ENCODE measurements at regions not wholly inside any gene's neighbourhood (a gene's known extent, or its start where the extent isn't known, plus 50 kb on each side); places are given as distances from the start of the nearest gene placed in this dataset.

DNA sequence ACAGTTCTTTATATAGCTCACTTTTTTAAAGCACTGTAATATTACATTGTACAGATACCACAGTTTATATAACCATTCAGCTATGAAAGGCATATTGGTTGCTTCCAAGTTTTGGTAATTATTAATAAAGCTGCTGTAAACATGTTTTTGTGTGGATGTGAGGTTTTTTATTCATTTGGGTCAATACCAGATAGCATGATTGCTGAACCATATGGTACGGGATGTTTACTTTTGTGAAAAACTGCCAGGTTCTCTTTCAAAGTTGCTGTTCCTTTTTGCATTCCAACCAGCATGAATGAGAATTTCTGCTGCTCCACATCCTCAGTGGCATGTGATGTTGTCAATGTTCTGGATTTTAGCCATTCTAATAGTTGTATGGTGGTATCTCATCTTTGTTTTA is 439.6 kb upstream of the NMUR2 start:
- no peak overlapping the region for H3K4me2 ChIP-seq (ENCODE audit: low read length)
- TF ChIP-seq, protein P1, sequence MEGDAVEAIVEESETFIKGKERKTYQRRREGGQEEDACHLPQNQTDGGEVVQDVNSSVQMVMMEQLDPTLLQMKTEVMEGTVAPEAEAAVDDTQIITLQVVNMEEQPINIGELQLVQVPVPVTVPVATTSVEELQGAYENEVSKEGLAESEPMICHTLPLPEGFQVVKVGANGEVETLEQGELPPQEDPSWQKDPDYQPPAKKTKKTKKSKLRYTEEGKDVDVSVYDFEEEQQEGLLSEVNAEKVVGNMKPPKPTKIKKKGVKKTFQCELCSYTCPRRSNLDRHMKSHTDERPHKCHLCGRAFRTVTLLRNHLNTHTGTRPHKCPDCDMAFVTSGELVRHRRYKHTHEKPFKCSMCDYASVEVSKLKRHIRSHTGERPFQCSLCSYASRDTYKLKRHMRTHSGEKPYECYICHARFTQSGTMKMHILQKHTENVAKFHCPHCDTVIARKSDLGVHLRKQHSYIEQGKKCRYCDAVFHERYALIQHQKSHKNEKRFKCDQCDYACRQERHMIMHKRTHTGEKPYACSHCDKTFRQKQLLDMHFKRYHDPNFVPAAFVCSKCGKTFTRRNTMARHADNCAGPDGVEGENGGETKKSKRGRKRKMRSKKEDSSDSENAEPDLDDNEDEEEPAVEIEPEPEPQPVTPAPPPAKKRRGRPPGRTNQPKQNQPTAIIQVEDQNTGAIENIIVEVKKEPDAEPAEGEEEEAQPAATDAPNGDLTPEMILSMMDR (conservative IDR thresholded peaks at IDR 0.05; ENCODE audit: low read depth, low read length), result no peak
- TF ChIP-seq EZH2 (IDR thresholded peaks at IDR 0.05; ENCODE audit: low read length, unreplicated experiment) (no peak), EZH2phosphoT487 (IDR thresholded peaks at IDR 0.05; ENCODE audit: borderline replicate concordance, low read length) (no peak)
- POLR2A ChIA-PET (ENCODE audit: unreplicated experiment), result no interaction called here
- CTCF ChIA-PET, result no interaction called here
- H3K4me3 ChIP-seq (ENCODE audit: low read length), result no peak overlapping the region
- no peaks in the 10 kb centered on the region for H3K36me3 ChIP-seq (ENCODE audit: low read depth, low read length)
- intact Hi-C loops (cut with micrococcal nuclease), result no loop called here
- H3K9me2 ChIP-seq (replicated peaks; ENCODE audit: low read length), result no peaks in the 10 kb centered on the region
- no peaks in the 10 kb centered on the region for H3F3A ChIP-seq (ENCODE audit: low read length, unreplicated experiment)
- no peaks in the 10 kb centered on the region for H4K20me1 ChIP-seq (ENCODE audit: low read length)
- DNase-seq, result no peak
- no peak for ATAC-seq
- H3K79me2 ChIP-seq (ENCODE audit: low read length), result no peaks in the 10 kb centered on the region
- H3K4me1 ChIP-seq (ENCODE audit: insufficient read depth, low read length), result no peaks in the 10 kb centered on the region
- no peaks in the 10 kb centered on the region; the same call in 1 of the 2 replicates for H3K9me3 ChIP-seq (ENCODE audit: low read length)
- H3K27me3 ChIP-seq (ENCODE audit: low read length), result no peaks in the 10 kb centered on the region
- no peak overlapping the region for H3K27ac ChIP-seq (ENCODE audit: low read length)
- H3K9ac ChIP-seq (ENCODE audit: low read length), result no peak overlapping the region
- no peak overlapping the region for H2AFZ ChIP-seq (ENCODE audit: low read length)
- no TSS peak for BruUV-seq (replicated peaks)

DNA sequence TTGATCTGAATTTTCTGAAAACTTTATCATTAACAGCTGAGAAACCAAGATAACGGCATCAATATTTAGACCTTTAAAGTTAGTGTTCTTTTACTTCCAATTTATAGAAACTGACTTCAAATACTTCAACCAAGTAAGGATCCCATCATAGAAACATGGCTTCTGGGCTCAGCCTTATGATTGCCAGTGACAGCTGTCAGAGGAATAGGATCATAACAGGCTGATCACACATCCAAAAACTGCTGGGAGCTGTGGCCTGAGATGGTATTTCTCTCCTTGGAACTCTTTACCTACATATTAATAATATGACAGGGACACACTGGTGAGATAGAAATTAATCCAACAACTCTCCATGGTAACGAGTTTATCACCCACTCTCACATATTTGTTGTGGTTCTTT is 448.3 kb upstream of the NMUR2 start:
- Histone ChIP-seq H3K9ac (ENCODE audit: low read length) (no peak overlapping the region), H3K4me2 (ENCODE audit: low read length) (no peak overlapping the region), H3K4me1 (ENCODE audit: insufficient read depth, low read length) (no peaks in the 10 kb centered on the region), H3K27me3 (ENCODE audit: low read length) (no peaks in the 10 kb centered on the region), H3K9me2 (replicated peaks; ENCODE audit: low read length) (no peaks in the 10 kb centered on the region), H3K27ac (ENCODE audit: low read length) (no peak overlapping the region), H3K4me3 (ENCODE audit: low read length) (no peak overlapping the region), H3K9me3 (ENCODE audit: low read length) (peaks cover 5% of the 10 kb centered on the region; the same call in 1 of the 2 replicates), H3K36me3 (ENCODE audit: low read depth, low read length) (no peaks in the 10 kb centered on the region), H4K20me1 (ENCODE audit: low read length) (no peaks in the 10 kb centered on the region), H3F3A (ENCODE audit: low read length, unreplicated experiment) (no peaks in the 10 kb centered on the region), H2AFZ (ENCODE audit: low read length) (no peak overlapping the region), H3K79me2 (ENCODE audit: low read length) (no peaks in the 10 kb centered on the region)
- DNase-seq (no peak), ATAC-seq (no peak)
- no TSS peak for BruUV-seq (replicated peaks)
- CTCF ChIA-PET, result no interaction called here
- intact Hi-C loops (cut with micrococcal nuclease), result no loop called here
- TF ChIP-seq, protein P1 (conservative IDR thresholded peaks at IDR 0.05; ENCODE audit: low read depth, low read length), result no peak
- TF ChIP-seq EZH2phosphoT487 (IDR thresholded peaks at IDR 0.05; ENCODE audit: borderline replicate concordance, low read length) (no peak), EZH2 (IDR thresholded peaks at IDR 0.05; ENCODE audit: low read length, unreplicated experiment) (no peak)
- POLR2A ChIA-PET (ENCODE audit: unreplicated experiment), result no interaction called here

DNA sequence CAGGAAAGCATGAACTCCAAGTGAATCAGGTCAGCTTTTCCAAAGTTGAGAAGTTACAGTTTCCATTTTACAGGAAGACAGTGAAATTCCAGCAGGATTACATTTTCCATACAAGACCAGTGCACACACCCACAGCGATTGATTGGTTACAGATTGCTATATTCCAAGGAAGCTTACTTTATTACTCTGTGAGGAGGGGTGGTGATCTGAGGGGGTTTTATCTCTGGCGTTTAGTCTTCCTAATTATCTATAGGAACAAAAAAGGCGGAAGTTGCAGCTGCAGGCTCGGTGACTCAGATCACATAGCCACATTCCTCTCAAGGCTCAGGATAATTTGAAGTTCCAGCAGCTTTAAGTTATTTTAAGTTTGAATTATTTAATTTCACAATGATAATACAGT is 450.4 kb upstream of the NMUR2 start:
- no peak overlapping the region for H3K4me2 ChIP-seq (ENCODE audit: low read length)
- ATAC-seq (no peak), DNase-seq (no peak)
- no peaks in the 10 kb centered on the region for H3K36me3 ChIP-seq (ENCODE audit: low read depth, low read length)
- H4K20me1 ChIP-seq (ENCODE audit: low read length), result no peaks in the 10 kb centered on the region
- H3K27me3 ChIP-seq (ENCODE audit: low read length), result no peaks in the 10 kb centered on the region
- H3F3A ChIP-seq (ENCODE audit: low read length, unreplicated experiment), result no peaks in the 10 kb centered on the region
- no peak overlapping the region for H3K4me3 ChIP-seq (ENCODE audit: low read length)
- TF ChIP-seq, protein P1 (conservative IDR thresholded peaks at IDR 0.05; ENCODE audit: low read depth, low read length), result no peak
- TF ChIP-seq EZH2phosphoT487 (IDR thresholded peaks at IDR 0.05; ENCODE audit: borderline replicate concordance, low read length), result no peak
- no peak for TF ChIP-seq EZH2 (IDR thresholded peaks at IDR 0.05; ENCODE audit: low read length, unreplicated experiment)
- peaks cover 10% of the 10 kb centered on the region; the same call in 1 of the 2 replicates for H3K9me3 ChIP-seq (ENCODE audit: low read length)
- POLR2A ChIA-PET (ENCODE audit: unreplicated experiment), result no interaction called here
- intact Hi-C loops (cut with micrococcal nuclease), result no loop called here
- H3K4me1 ChIP-seq (ENCODE audit: insufficient read depth, low read length), result no peaks in the 10 kb centered on the region
- H2AFZ ChIP-seq (ENCODE audit: low read length), result no peak overlapping the region
- H3K9ac ChIP-seq (ENCODE audit: low read length), result no peak overlapping the region
- H3K27ac ChIP-seq (ENCODE audit: low read length), result no peak overlapping the region
- CTCF ChIA-PET, result no interaction called here
- H3K9me2 ChIP-seq (replicated peaks; ENCODE audit: low read length), result no peaks in the 10 kb centered on the region
- BruUV-seq (replicated peaks), result no TSS peak
- no peaks in the 10 kb centered on the region for H3K79me2 ChIP-seq (ENCODE audit: low read length)
